HG02571 (cell line): ENCODE measurements at regions not wholly inside any gene's neighbourhood (a gene's known extent, or its start where the extent isn't known, plus 50 kb on each side); places are given as distances from the start of the nearest gene placed in this dataset.
"Not testable (repeated sequence)": the region's sequence is repeated elsewhere in the genome, so short reads cannot be mapped to it uniquely, and the experiment has no call there.

Experiments
- ATAC-seq: cut with Tn5 transposase; IDR thresholded peaks from one replicate; pipeline ENCODE4 v1.9.1; 2021; ENCODE audit warnings: mild to moderate bottlenecking, moderate library complexity; ENCODE audit not compliant: unreplicated experiment

DNA sequence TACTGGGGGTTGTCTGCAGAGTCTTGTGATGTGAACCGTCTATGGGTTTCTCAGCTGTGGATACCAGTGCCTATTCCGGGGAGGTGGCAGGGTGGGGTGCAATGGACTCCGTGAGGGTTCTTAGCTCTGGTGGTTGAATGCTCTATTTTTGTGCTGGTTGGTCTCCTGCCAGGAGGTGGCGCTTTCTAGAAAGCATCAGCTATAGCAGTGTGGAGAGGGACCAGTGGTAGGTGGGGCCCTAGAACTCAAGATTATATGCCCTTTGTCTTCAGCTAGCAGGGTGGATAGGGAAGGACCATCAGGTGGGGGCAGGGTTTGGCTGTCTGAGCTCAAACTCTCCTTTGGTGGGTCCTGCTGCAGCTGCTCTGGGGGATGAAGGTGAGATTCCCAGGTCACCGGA, 127.3 kb upstream of the PLD5 start:
- no peak for ATAC-seq

DNA sequence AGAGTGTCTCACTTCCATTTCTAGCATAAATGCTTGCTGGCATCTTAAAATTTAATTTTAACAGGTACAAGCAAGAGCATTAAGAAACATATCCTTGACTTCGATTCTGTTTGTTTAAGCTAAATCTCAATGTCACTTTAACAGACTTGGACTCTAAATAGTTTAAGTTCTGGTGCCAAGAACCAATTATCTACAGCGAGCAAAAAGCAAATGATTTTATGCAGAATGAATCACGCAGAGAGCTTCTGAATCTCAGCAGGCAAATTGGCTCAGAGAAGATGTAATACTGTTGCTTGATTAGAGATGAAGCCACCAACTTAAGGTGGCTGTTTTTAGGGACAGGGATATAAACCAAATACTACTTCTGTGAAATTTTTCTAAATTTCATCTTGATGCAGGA, 117.0 kb upstream of the PLD5 start:
- ATAC-seq = no peak

DNA sequence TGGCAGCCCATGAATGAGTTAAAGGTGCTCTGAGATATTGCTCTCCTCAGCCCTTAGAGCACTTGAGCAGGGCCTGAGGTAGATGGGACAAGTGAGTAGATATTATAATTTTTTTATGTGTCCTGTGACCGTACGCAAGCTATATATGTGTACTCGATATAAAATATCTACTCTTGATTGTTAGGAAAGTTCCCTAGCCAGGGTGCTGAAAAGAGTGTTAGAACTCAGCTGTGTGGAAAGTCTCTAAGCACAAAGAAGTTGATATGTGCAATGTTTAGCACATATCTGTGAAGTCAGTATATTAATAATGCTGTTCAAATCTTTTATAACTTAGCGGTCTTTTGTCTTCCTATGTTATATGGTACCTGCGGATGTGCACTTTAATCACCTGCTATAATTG, 114.6 kb upstream of the PLD5 start:
- ATAC-seq = no peak

DNA sequence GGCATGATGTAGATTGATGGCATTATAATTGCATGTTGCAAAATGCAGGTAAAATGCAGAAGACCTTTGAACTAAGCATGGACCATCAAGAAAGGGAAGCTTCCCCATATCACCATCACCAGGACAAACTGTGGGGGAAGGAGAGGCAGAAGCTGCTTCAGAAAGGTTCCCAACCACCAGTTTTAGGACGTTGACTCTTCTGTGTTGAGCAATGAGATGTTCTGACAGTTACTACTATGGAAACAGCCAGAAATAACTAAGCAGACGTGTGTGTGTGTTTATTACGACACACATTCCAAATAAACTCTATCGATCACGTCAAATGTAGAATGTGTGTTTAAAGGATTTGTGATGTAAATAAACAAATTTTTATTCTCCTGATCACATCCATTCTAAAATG, 110.2 kb upstream of the PLD5 start:
- ATAC-seq = no peak

DNA sequence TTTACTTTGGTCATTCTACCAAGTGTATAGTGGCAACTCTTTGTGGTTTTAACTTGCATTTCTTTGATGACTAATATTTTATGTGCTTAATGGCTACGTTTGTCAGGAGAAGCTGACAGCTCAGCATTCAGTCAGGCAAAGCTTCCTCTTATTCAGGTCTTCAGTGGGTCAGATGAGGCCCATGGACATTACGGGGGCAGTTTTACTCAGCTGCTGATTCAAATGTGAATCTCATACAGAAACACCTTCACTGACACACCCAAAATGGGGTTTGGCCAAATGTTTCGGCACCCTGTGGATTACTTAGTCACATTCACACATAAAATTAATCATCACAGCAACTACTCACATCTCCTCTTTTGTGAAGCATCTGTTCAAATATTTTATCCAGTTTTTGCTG, 104.9 kb upstream of the PLD5 start:
- no peak for ATAC-seq

DNA sequence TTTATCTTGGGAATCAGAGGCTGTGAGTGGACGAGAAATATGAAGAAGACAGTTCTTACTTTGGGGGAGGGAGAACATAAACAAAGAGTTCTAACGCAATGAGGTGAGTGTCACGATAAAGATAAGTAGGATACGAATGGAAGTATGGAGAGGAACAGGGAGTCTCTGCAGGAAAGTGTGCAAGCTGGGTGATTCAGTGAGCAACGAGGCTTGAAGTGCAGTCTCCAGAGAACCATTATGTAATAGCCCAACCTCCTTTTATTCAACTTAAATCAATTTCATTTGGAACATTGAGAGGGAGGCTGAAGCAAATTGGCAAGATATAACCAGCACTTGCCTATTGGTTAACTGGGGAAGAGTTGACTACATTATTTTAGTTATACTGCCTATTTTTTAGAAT, 99.3 kb upstream of the PLD5 start:
- no peak for ATAC-seq

DNA sequence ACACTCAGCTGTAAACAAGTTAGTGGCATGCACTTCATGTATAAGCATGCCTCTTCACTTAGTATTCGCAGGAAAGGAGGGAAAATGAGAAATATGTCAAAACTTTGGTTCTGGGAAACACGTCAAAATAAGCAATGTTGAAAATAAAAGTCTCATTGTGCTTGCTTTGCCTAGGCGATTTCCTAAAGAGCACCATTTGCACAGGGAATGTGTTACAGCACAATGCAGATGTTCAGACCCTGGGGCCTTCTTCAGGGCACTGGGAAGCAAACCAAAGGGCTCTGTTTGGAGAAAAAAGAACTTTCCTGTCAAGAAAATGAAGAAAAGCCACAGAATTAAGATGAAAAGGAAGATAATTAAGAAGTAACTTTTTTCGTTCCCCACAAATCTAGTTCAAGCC, 98.6 kb upstream of the PLD5 start:
- ATAC-seq = no peak

DNA sequence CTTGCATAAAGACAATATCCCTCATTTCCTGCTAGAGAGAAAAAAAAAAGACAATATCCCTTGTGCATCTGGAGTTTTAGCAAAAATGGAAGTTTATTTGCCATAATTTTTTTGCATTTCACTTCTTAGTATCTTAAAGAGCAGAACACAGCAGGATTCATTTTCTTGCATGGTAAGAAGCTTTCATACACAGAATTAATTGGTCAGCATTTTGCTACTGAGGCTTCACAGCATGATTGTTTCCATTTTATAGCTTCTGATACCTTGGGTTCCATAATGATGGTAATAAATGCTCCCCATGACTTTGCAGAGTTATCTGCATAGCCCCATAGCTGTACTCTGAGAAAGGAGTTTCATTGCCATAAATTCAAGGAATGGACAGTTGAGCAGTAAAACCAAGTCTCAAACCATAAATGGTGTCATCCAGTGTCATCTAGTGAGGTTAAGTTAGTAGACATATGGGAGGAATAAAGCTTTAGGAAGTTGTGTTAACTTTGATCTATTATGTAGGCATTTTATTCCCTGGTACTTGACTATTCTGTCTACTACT, 88.8 kb upstream of the PLD5 start:
- ATAC-seq = no peak

DNA sequence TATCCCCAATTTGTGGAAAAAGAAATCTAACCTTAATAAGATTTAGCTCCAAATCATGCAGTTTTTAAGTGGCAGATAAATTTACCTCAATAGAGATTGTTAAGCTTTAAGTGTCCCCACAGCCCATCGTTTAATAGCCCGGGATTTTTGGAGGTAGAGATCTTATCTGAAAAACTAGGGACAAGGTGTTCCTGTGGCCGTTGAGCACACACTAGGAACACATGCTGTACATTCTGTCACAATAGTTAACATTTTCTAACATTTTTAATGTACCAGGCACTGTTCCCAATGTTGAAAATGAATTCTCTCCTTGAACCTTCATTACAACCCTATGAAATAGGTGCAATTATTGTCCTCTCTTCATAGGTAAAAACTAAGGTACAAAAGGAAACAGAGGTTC, 85.7 kb upstream of the PLD5 start:
- ATAC-seq = no peak

DNA sequence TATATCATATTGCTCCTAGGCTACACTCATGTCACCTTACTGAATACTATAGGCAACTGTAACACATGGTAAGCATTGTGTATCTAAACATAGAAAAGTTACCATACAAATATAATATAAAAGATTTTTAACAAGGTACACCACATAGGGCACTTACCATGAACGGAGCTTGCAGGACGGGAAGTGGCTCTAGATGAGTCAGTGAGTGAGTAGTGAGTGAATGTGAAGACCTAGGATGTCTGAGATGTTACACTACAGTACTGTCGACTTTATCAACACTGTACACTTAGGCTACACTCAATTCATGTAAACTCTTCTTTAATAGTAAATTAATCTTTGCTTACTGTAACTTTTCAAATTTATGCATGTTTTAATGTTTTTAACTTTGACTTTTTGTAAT, 81.0 kb upstream of the PLD5 start:
- ATAC-seq = no peak

DNA sequence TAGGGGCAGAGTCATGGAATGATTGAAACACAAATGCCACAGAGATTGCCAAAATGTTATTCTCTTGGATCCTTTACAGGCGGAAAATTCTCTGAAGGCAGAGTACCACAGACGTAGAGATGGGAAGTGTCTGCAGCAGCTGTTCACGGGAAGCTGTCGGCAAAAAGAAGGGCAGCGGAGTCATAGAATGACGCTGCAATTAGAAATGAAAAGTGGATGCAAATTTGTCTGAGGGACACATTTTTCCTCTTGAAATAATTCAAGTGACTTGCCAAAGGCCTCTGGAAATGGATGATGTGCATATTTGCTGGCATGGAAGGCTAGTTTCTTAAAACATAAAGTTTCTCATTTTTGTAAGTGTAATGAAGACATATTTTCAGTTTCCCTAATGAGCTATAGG, 77.5 kb upstream of the PLD5 start:
- ATAC-seq = no peak

DNA sequence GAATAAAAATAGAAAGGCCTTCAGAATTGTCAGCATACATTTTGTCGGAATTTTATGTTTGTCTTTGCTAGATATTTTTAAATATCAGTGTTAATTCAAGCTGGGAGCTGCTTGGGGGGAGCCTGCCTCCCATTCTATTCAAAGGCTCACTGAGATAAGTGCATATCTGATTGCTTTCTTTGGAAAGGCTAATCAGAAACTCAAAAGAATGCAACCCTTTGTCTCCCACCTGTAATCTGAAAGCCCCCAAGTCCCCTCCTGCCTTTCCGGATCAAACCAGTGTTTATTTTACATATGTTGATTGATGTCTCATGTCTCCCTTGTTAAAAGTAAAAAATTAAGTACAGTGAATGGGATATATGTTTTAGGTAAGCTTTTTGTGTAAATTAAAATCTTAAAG, 69.3 kb upstream of the PLD5 start:
- not testable (repeated sequence) for ATAC-seq

DNA sequence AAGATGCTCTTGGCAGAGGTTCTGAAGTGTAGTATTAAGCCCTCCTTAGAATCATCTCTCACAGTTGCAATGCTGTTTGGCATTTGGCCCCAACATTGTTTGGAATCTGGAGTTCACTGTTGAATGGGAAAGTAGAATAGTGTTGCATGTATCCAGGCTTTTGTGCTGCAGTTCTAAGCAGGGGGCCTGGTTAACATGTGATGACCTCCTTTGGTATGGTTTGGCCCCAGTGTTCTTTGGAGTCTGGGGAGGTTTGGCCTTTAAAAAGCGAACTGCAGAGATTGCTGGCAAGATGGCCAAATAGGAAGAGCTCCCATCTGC, 61.8 kb upstream of the PLD5 start:
- ATAC-seq = no peak

DNA sequence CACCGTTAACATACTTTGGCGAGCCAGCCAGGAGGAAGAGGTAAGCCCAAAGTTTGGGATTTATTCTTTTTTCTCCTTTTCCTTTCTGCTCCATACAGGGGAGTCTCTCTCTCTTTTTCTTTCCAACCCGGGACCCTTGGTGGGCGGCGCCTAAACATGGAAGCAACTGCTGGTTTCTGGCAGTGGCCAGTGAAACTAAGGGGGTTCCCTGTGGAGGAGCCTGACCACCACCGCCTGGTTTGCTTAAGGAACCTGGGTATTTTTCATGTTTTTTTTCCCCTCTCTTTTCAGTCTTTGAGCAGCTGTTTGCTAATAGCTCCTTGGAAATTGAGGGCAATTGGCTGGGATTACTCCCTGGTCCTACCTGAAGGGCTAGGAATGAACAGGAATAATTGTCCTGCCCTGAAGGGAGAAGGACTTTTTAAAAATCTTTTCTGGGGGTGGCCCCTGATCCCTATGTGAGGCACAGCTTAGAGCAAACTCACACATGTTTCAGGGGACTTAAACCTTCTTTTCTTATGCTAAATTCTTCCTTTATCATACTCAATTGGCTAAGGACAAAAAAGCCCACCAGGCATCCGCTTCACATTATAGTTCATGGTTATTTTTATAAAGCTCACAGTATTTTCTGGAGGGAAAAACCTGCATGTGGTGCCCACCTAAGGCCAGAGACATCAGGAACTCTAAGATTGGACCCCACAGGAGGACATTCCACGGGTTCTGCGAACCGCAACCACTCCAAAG, 61.3 kb upstream of the PLD5 start:
- ATAC-seq = no peak

DNA sequence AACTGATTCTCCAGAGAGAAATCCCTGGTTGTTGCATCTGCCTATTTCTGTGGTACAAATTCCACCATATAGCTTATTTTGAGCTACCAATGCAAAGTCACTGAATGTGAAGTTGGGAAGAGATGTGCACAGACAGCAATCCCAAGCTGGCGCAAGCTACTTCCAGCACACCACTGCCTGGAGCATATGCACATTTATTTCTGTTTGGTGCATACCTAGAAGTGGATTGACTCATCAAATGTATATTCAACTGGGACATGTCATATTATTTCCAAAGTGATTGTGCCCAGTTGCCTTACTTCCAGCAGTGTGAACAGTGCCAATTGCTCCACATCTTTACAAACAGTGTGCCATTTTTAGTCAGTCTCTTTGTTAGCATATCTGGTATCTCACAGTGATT, 58.2 kb upstream of the PLD5 start:
- ATAC-seq = no peak

DNA sequence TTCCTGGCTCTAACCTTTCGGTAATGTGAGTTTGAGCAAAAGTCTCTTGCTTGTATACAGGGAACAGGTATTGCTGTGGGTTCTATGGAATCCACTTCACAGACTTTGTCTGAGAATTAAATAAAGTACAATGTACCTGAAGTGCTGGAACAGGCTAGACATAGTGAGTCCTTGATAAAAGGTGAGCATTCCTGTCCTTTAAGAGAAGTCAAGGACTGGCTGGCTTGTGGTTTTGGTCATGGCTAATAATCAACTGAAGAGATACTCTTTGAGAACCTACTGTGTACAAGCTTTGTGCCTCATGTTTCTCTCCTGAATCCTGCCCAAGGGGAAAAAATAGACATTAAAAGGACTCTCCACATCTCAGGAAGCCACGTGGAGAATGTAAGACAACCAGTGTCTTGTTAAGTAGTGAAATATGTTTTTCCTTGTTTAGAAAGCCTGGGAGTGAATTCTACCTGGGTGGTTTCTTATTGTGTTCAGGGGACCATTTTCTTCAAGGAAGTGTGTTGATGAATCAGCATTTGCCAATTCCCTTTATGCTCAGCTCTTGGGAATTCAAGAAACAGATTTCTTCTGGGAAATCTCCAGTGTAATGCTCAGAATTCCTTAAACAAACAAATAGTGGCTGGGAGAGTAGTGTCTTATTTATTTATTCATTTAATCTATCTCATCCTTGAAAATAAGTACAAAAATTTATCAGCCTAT, 55.2 kb upstream of the PLD5 start:
- no peak for ATAC-seq
